ENCODE measurements at regions not wholly inside any gene's neighbourhood (a gene's known extent, or its start where the extent isn't known, plus 50 kb on each side); places are given as distances from the start of the nearest gene placed in this dataset.

DNA sequence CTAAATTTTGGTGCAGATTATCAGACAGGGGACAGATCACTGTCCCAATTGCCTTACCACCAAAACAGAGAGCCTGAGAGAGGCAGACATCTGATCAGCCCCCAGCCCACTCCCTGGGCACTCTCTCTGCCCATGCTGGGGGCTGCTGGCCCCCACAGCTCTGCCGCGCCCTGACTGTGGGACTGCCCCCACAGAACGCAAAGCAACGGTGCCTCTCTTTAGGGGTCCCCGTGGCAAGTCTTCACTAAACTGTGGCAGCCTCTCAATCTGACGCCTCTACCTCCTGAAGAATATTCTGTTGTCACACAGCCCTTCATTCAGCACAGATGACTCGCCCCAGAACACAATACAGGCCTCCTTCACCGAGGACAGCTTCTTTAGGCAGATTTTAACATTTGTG, 197.4 kb downstream of the ERCC6L2 start:
- intact Hi-C loops (cut with DNase I; ENCODE audit: low total_unique reads) = no loop called here

DNA sequence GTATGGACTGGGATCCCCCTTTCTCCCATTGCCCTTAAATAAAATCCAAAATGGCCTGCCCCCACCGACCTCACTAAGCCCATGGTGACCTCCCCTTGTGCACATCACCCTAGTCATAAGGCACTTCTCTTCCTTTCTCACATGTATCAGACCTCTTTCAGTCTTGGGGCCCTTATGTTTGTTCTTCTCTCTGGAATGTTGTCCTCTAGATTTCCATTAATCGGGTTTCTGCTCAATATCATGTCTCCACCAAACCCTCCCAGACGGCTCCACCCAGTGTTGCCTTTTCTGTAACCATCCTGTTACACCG, 196.3 kb downstream of the ERCC6L2 start:
- Histone ChIP-seq H3K36me3 (no peaks in the 10 kb centered on the region), H3K27ac (no peak overlapping the region), H3K27me3 (no peaks in the 10 kb centered on the region), H3K4me1 (no peaks in the 10 kb centered on the region), H3K4me3 (no peak overlapping the region), H3K9me3 (no peaks in the 10 kb centered on the region)
- no peak for TF ChIP-seq POLR2AphosphoS5 (IDR thresholded peaks at IDR 0.05)
- no peak for TF ChIP-seq EP300 (IDR thresholded peaks at IDR 0.05; ENCODE audit: low read depth)
- TF ChIP-seq, protein P1, sequence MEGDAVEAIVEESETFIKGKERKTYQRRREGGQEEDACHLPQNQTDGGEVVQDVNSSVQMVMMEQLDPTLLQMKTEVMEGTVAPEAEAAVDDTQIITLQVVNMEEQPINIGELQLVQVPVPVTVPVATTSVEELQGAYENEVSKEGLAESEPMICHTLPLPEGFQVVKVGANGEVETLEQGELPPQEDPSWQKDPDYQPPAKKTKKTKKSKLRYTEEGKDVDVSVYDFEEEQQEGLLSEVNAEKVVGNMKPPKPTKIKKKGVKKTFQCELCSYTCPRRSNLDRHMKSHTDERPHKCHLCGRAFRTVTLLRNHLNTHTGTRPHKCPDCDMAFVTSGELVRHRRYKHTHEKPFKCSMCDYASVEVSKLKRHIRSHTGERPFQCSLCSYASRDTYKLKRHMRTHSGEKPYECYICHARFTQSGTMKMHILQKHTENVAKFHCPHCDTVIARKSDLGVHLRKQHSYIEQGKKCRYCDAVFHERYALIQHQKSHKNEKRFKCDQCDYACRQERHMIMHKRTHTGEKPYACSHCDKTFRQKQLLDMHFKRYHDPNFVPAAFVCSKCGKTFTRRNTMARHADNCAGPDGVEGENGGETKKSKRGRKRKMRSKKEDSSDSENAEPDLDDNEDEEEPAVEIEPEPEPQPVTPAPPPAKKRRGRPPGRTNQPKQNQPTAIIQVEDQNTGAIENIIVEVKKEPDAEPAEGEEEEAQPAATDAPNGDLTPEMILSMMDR (IDR thresholded peaks at IDR 0.05) = no peak
- no peak for TF ChIP-seq POLR2A (IDR thresholded peaks at IDR 0.05)
- intact Hi-C loops (cut with DNase I; ENCODE audit: low total_unique reads) = no loop called here
- DNase-seq = no peak
- in situ Hi-C loops (cut with MboI; ENCODE audit: low pct_ligation_motif_present in 1 of 4, low pct_unique_long_range_greater_than_20kb in 1 of 4, low sequenced_read_pairs in 3 of 4) = loop anchor here in 1 of 4 donors (25.0 kb wide), 1 partner anchor 141 kb away; no protein-coding TSS in a partner anchor
- 68 to 81% methylated on average over 4 of the region's 4 CpGs for WGBS, 2 donors (ENCODE audit: low coverage in 1 of 2)

More for the DNA sequence above, 197.4 kb downstream of the ERCC6L2 start:
- no peak for TF ChIP-seq POLR2AphosphoS5 (IDR thresholded peaks at IDR 0.05)
- no peak for TF ChIP-seq EP300 (IDR thresholded peaks at IDR 0.05; ENCODE audit: low read depth)
- TF ChIP-seq, protein P1 (IDR thresholded peaks at IDR 0.05) = no peak
- TF ChIP-seq POLR2A (IDR thresholded peaks at IDR 0.05) = no peak
- Histone ChIP-seq H3K27ac (no peak overlapping the region), H3K9me3 (no peaks in the 10 kb centered on the region), H3K4me3 (no peak overlapping the region), H3K27me3 (no peaks in the 10 kb centered on the region), H3K36me3 (no peaks in the 10 kb centered on the region), H3K4me1 (no peaks in the 10 kb centered on the region)
- in situ Hi-C loops (cut with MboI; ENCODE audit: low pct_ligation_motif_present in 1 of 4, low pct_unique_long_range_greater_than_20kb in 1 of 4, low sequenced_read_pairs in 3 of 4) = loop anchor here in 1 of 4 donors (25.0 kb wide), 1 partner anchor 139 kb away; no protein-coding TSS in a partner anchor
- no peak for DNase-seq
- whole genome bisulfite sequencing, 2 donors (ENCODE audit: low coverage in 1 of 2) = 94% methylated on average over 8 of the region's 8 CpGs; no CpG with 5 or more reads in 1 of the 2 donors

DNA sequence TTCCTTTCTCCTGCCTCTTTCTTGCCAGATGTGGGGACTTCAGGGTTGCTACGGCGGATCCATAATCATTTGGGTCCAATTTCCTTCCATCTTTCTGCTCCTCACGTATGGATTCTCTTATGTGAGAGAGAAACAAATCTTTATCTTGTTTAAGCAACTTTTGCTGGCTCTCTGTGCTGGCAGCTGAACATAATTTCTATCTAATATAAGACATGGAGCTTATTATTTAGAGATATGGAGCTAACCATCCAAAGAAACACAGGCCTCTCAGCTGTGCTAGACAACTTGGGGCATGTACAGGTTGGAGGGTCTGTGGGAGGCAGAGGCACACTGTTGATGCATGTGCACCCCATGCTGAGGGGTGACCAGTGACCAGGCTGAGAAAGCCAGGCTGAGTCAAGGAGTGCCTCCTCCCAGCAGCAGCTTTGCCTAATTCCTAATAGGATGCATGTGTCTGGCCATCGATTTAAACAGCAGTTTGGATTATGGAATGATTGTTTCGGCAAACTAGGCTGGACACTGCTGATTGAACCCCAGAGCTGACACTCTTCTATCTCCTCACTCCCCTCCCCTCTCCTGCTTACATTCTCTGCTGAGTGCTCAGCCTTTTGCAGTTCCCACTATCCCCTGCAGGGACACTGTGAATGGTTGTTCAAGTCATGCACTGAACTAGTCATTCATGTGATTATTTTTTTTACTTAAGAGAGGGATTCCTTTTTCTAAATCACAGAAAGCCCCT, 195.8 kb downstream of the ERCC6L2 start:
- Histone ChIP-seq H3K4me1 (no peaks in the 10 kb centered on the region), H3K36me3 (no peaks in the 10 kb centered on the region), H3K27ac (no peak overlapping the region), H3K4me3 (no peak overlapping the region), H3K27me3 (no peaks in the 10 kb centered on the region), H3K9me3 (no peaks in the 10 kb centered on the region)
- in situ Hi-C loops (cut with MboI; ENCODE audit: low pct_ligation_motif_present in 1 of 4, low pct_unique_long_range_greater_than_20kb in 1 of 4, low sequenced_read_pairs in 3 of 4) (loop anchor here in 1 of 4 donors (25.0 kb wide), 1 partner anchor 141 kb away; no protein-coding TSS in a partner anchor), intact Hi-C loops (cut with DNase I; ENCODE audit: low total_unique reads) (no loop called here)
- TF ChIP-seq POLR2A (IDR thresholded peaks at IDR 0.05) = no peak
- TF ChIP-seq, protein P1 (IDR thresholded peaks at IDR 0.05) = peak; percentile 28 to 50 (median 41)
- no peak for TF ChIP-seq EP300 (IDR thresholded peaks at IDR 0.05; ENCODE audit: low read depth)
- no peak for TF ChIP-seq POLR2AphosphoS5 (IDR thresholded peaks at IDR 0.05)
- no peak for DNase-seq
- 84 to 87% methylated on average over 3 to 5 of the region's 5 CpGs for WGBS, 2 donors (ENCODE audit: low coverage in 1 of 2)

DNA sequence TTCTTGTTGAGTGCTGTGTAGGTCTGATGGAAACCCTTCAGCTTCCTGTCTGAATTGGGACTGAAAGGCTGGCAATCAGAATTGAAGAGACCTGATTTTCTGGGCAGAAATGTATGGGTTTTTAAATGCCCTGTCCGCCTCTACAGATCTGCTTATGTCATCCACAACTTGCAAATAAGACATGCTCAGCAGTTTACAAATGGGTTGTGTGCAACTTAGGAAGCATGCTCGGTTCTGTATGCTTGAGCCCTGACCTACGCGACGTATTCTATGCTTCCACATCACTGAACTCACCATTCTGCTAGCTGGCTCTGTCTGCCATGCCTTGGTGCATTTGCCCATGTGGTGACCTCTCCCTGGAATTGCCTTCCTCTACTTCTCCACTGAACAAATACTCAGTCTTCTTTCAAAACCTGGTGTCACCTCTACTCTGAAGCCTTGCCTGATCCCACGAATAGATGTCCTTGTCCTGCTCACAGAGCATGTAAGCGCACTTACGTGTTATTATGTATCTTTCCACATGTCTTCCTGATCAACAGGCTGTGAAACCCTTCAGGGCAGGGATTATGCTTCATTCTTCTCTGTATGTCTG, 194.2 kb downstream of the ERCC6L2 start:
- DNase-seq = no peak
- Histone ChIP-seq H3K27ac (no peak overlapping the region), H3K27me3 (no peaks in the 10 kb centered on the region), H3K4me1 (no peaks in the 10 kb centered on the region), H3K36me3 (no peaks in the 10 kb centered on the region), H3K4me3 (no peak overlapping the region), H3K9me3 (no peaks in the 10 kb centered on the region)
- 90 to 91% methylated on average over 5 to 8 of the region's 8 CpGs for WGBS, 2 donors (ENCODE audit: low coverage in 1 of 2)
- intact Hi-C loops (cut with DNase I; ENCODE audit: low total_unique reads) (no loop called here), in situ Hi-C loops (cut with MboI; ENCODE audit: low pct_ligation_motif_present in 1 of 4, low pct_unique_long_range_greater_than_20kb in 1 of 4, low sequenced_read_pairs in 3 of 4) (loop anchor here in 1 of 4 donors (25.0 kb wide), 1 partner anchor 143 kb away; no protein-coding TSS in a partner anchor)
- TF ChIP-seq EP300 (IDR thresholded peaks at IDR 0.05; ENCODE audit: low read depth) (no peak), POLR2AphosphoS5 (IDR thresholded peaks at IDR 0.05) (no peak), POLR2A (IDR thresholded peaks at IDR 0.05) (no peak)
- TF ChIP-seq, protein P1 (IDR thresholded peaks at IDR 0.05) = no peak
